ENCODE measurements at regions not wholly inside any gene's neighbourhood (a gene's known extent, or its start where the extent isn't known, plus 50 kb on each side); places are given as distances from the start of the nearest gene placed in this dataset.
A peak's percentile ranks its signal among the peaks of the same experiment; 100 is the strongest.
"Not testable (repeated sequence)": the region's sequence is repeated elsewhere in the genome, so short reads cannot be mapped to it uniquely, and the experiment has no call there.

GRCh38 chr6:119726086-119726485 is 376.5 kb upstream of the MAN1A1 start:
- DNase-seq (ENCODE audit: low spot score): no peak

- no peak for DNase-seq (ENCODE audit: low spot score)
Observed at GRCh38 chr6:119720160-119720559, 370.6 kb upstream of the MAN1A1 start.

- no peak for DNase-seq (ENCODE audit: low spot score)
Observed at GRCh38 chr6:119717942-119718341, 368.4 kb upstream of the MAN1A1 start.

DNA sequence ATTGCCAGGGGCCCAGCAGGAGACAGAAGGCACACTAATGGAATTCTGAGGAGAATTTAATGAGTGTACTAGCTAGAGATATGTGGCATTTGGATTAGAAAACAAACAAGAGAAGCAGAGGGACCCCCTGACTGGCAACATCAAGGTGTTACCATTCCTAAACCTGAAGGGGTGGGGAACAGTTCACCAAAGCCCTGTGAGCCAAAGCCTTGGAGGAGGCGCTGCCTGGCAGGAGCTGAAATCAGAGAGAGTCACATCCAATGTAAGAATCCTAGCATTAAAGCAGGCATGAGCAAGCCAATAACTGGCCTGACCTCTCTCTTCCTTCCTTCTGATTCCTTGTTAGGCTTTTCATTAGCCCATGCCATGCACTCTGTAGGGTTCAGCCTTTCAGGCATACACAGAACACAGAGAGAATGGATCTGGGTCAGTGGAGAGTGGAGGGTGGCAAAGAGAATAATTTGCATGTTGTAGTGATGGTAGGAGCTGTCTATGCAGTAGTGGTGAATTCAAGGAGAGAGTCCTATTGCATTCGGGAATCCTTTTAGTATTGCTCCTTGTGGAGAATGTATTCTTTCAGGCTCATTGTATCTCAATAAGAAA is 367.2 kb upstream of the MAN1A1 start:
- DNase-seq (ENCODE audit: low spot score): peak; percentile 27

GRCh38 chr6:119713903-119714302 is 364.3 kb upstream of the MAN1A1 start:
- DNase-seq (ENCODE audit: low spot score): no peak

GRCh38 chr6:119686644-119687043 is 337.1 kb upstream of the MAN1A1 start:
- DNase-seq (ENCODE audit: low spot score): no peak

- no peak for DNase-seq (ENCODE audit: low spot score)
Observed at GRCh38 chr6:119686240-119686639, 336.7 kb upstream of the MAN1A1 start.

DNA sequence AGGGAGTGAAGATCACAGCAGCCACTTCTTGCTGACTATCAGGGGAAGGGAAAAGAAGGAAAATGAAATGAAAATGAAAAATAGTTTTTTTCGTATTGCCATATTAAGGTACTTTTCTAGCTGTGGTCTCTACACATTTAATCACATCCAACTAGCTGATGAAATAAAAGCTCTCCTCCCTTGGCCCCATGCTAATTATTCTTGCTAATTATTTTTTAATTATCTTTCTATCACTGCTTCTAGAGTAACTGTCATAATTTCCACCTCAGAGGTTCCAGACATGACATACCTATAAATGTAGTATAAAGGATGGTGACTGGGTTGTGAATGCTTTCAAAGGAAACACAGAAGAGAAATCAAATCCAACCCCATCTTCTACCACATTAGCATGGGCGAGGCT is 334.1 kb upstream of the MAN1A1 start:
- DNase-seq (ENCODE audit: low spot score): no peak

DNA sequence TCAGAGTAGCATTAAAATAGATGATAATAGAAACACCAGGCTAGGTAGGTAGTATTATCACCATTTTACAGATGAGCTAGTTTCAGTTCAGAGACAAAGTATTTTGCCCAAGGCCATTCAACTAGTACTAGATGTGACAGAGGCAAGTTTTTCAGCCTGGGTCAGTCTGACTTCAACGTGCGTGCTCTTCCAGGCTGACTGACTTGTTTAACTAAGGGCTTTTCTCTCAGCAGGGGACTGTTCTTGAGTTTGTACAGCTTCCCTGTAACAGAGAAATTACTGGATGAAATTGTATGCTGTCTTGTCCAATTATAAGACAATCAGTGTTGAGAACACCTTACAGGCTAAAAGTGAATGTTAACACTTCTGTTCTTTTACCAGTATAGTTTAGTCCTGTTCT is 333.5 kb upstream of the MAN1A1 start:
- DNase-seq (ENCODE audit: low spot score): no peak

GRCh38 chr6:119678961-119679360 is 329.4 kb upstream of the MAN1A1 start:
- no peak for DNase-seq (ENCODE audit: low spot score)

- no peak for DNase-seq (ENCODE audit: low spot score)
Observed at GRCh38 chr6:119677384-119677783, 327.8 kb upstream of the MAN1A1 start.

- DNase-seq (ENCODE audit: low spot score): no peak
Observed at GRCh38 chr6:119676961-119677360, 327.4 kb upstream of the MAN1A1 start.

- DNase-seq (ENCODE audit: low spot score): no peak
Observed at GRCh38 chr6:119676230-119676629, 326.7 kb upstream of the MAN1A1 start.

DNA sequence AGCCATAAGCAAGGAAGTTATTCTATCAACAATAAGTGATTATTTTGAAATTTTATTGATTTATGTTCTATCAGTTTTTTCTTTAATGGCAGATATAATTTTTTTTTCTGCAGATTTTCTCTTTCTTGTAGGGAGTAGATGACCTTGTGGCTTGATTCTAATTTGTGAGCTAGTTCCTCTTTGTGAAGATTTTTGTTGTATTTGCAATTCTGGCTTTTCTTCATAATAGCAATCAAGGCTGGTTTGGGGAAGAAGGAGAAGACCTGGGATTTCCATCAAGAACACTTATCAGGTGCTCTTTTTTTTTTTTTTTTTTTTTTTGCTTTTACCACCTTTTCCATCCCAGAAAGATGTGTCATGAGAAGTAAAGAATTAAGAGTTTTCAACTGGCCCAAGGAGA is 324.2 kb upstream of the MAN1A1 start:
- no peak for DNase-seq (ENCODE audit: low spot score)

DNA sequence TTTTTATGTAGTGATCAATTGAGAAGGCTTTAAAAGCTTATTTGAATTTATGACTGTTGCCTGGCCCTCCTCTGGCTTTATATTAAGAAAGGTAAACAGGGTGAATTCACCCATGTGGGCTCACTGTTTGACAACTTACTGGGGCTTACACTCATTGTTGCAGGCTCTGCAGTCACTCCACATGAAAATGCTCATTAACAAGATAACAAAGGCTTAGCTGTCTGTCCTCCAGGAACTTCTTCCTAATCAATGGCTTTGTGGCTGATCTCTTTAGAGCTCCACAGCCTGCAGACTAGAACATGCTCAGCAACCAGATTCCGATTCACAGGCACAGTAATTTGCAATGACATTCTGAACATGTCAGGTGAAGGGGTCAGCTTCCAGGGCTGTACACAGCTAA is 323.2 kb upstream of the MAN1A1 start:
- DNase-seq (ENCODE audit: low spot score): no peak

GRCh38 chr6:119671105-119671504 is 321.5 kb upstream of the MAN1A1 start:
- no peak for DNase-seq (ENCODE audit: low spot score)

GRCh38 chr6:119669221-119669620 is 319.7 kb upstream of the MAN1A1 start:
- no peak for DNase-seq (ENCODE audit: low spot score)

DNA sequence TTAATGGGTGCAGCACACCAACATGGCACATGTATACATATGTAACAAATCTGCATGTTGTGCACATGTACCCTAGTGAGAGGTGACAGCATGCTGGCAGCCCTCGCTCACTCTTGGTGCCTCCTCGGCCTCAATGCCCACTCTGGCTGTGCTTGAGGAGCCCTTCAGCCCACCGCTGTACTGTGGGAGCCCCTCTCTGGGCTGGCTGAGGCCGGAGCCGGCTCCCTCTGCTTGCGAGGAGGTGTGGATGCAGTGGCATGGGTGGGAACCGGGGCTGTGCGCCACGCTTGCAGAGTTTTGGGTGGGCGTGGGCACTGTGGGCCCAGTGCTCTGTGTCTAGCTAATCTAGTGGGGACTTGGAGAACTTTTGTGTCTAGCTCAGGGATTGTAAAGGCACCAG is 315.9 kb upstream of the MAN1A1 start:
- DNase-seq (ENCODE audit: low spot score): not testable (repeated sequence)

- DNase-seq (ENCODE audit: low spot score): no peak
Observed at GRCh38 chr6:119661628-119662027, 312.1 kb upstream of the MAN1A1 start.

DNA sequence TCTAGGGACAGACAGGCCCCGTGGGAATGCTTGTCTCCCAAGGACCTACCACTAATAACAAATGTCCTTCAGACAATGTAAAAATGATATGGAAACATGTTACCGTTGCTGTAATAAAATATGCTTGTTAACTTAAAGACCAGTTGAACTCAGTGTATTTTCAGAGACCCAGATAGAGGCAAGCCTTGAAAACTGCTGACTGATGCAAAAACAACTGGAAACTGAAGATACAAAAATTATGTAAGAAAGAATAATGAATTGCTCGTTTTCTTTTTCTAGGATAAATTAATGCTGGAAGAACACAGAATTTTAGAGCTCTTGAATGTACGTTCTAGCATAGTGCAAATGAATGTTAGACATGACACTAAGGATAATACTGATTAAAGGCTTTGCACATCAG is 311.5 kb upstream of the MAN1A1 start:
- no peak for DNase-seq (ENCODE audit: low spot score)

DNA sequence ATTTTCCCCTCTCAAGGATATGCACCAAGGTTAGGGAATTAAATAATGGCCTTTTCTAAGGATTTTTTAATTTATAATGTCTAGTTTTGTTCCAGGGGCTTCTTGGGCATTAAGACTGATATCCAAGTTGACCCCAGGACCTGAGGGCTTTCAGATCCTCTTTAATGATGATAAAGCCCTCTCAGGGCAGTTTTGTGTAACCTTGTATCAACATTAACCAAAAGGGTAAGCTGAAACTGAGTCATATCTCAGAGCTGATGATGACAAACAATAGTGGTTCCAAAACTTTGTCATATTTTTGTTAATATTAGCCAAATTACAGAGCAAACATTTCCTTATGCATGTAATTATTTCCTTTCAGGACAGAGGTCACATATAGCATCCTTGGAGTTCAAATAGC is 309.4 kb upstream of the MAN1A1 start:
- no peak for DNase-seq (ENCODE audit: low spot score)

- no peak for DNase-seq (ENCODE audit: low spot score)
Observed at GRCh38 chr6:119655124-119655523, 305.6 kb upstream of the MAN1A1 start.

- no peak for DNase-seq (ENCODE audit: low spot score)
Observed at GRCh38 chr6:119653329-119653728, 303.8 kb upstream of the MAN1A1 start.

GRCh38 chr6:119649531-119649930 is 300.0 kb upstream of the MAN1A1 start:
- no peak for DNase-seq (ENCODE audit: low spot score)

DNA sequence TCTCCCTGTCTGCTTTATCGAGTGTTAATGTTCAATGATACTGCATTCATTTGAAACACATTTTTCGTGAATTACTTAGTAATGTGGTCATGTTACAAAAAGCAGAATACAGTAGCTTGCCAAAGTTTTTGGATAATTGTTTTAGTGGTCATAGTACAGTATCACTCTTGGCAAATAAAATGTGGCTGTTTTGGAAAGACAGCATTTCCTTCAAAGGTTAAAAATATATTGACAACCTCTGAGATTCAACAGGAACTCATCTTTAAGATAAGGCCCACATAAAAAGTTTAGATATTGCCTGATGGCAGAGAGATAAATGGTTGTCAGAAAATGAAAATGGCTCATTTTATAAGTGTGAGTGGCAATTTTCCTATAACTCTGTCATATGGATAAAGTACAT is 297.7 kb upstream of the MAN1A1 start:
- DNase-seq (ENCODE audit: low spot score): no peak

Measured in D341Med (cell line).